DND-41 (cell line): ENCODE measurements at regions not wholly inside any gene's neighbourhood (a gene's known extent, or its start where the extent isn't known, plus 50 kb on each side); places are given as distances from the start of the nearest gene placed in this dataset.
"Not testable (repeated sequence)": the region's sequence is repeated elsewhere in the genome, so short reads cannot be mapped to it uniquely, and the experiment has no call there.

Experiments
- ATAC-seq: fragments of 200-7000 bp; cut with Tn5 transposase; 3 replicates; pipeline ENCODE4 v1.9.1; 2021; ENCODE audit warnings: low read depth; ENCODE audit not compliant: insufficient read depth
- DNase-seq: peaks from one replicate; pipeline ENCODE4 v3.0.0-alpha.2; 2020
- H2AFZ ChIP-seq: 2 replicates; pipeline ENCODE4 v1.6.0; 2012; ENCODE audit warnings: low read depth, low read length
- H3K27ac ChIP-seq: 2 replicates; pipeline ENCODE4 v1.5.1; 2012; ENCODE audit warnings: low read length, inconsistent platforms
- H3K27me3 ChIP-seq: fragments of 200-600 bp; sonication (generic); 2 replicates; pipeline ENCODE4 v1.6.0; 2012; ENCODE audit warnings: low read length, mild to moderate bottlenecking, inconsistent platforms; ENCODE audit not compliant: insufficient read depth, poor library complexity
- H3K36me3 ChIP-seq: 2 replicates; pipeline ENCODE4 v1.5.1; 2012; ENCODE audit warnings: low read length, inconsistent platforms; ENCODE audit not compliant: insufficient read depth
- H3K4me1 ChIP-seq: 2 replicates; pipeline ENCODE4 v1.5.1; 2012; ENCODE audit warnings: mild to moderate bottlenecking, low read length; ENCODE audit not compliant: insufficient read depth
- H3K4me2 ChIP-seq: 2 replicates; pipeline ENCODE4 v1.6.0; 2012; ENCODE audit warnings: mild to moderate bottlenecking, moderate library complexity, low read length, inconsistent platforms; ENCODE audit not compliant: insufficient read depth
- H3K4me3 ChIP-seq, 2 experiments: fragments of 200-600 bp in 1 of 2; shearing (Covaris generic) in 1 of 2; 2 replicates each; pipeline ENCODE4 v1.5.1; 2012 to 2016; ENCODE audit warnings: inconsistent platforms in 2 of 2, low read length in 2 of 2, mild to moderate bottlenecking in 2 of 2, low read depth in 1 of 2, moderate library complexity in 1 of 2
- H3K79me2 ChIP-seq: 2 replicates; pipeline ENCODE4 v1.6.0; 2012; ENCODE audit warnings: low read length, inconsistent platforms; ENCODE audit not compliant: insufficient read depth
- H3K9ac ChIP-seq: 2 replicates; pipeline ENCODE4 v1.6.0; 2012; ENCODE audit warnings: low read depth, mild to moderate bottlenecking, inconsistent platforms, low read length, moderate library complexity
- H3K9me3 ChIP-seq: 2 replicates; pipeline ENCODE4 v1.5.1; 2012; ENCODE audit warnings: low read length, moderate library complexity, mild to moderate bottlenecking, inconsistent platforms; ENCODE audit not compliant: insufficient read depth, severe bottlenecking
- H4K20me1 ChIP-seq: 2 replicates; pipeline ENCODE4 v1.6.0; 2012; ENCODE audit warnings: low read length; ENCODE audit not compliant: insufficient read depth
- EZH2 ChIP-seq: IDR thresholded peaks from 3 replicates; pipeline ENCODE4 v1.6.1; 2012; ENCODE audit warnings: borderline replicate concordance, low read depth, mild to moderate bottlenecking, moderate library complexity, low read length, inconsistent platforms; ENCODE audit not compliant: severe bottlenecking
- TF ChIP-seq, protein P1 (sequence below): IDR thresholded peaks from 2 replicates; pipeline ENCODE4 v1.5.1; 2012; ENCODE audit warnings: borderline replicate concordance, low read length, moderate library complexity, mild to moderate bottlenecking; ENCODE audit not compliant: poor library complexity, severe bottlenecking; ENCODE audit errors: extremely low read depth

DNA sequence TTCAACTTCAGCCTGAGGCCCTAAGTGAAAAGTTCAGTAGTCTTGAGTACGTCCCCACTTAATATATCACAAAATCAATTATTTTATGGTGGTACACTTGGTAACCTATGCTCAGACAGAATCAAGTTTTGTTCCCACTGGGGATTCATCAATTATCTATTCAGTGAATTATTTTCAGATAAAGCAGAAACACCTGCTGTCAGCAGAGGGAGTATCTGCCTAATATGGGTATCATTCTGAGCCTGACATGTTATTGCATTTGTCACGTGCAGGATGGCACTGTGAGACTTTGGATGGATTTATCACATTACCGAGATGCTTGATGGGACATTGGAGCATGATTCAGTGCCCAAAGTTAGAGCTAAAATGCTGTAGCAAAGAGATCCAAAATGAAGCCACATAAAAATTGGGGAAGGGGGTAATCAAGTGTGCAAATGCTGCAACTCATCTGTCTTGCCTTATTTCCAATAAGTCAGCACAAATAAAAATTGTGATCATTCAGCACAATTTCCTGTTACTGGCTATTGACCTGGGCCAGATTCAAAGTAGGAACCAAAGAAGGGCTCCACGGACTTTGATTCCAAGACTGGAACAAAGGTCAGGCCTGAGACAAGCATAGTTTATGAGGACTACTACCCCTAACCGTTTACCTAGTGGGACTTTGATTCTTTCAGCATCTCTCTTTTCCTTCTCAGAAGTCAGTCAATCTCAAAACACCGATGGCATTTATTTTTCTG, 657.6 kb downstream of the LMO4 start:
- H3K36me3 ChIP-seq = no peaks in the 10 kb centered on the region
- TF ChIP-seq, protein P1, sequence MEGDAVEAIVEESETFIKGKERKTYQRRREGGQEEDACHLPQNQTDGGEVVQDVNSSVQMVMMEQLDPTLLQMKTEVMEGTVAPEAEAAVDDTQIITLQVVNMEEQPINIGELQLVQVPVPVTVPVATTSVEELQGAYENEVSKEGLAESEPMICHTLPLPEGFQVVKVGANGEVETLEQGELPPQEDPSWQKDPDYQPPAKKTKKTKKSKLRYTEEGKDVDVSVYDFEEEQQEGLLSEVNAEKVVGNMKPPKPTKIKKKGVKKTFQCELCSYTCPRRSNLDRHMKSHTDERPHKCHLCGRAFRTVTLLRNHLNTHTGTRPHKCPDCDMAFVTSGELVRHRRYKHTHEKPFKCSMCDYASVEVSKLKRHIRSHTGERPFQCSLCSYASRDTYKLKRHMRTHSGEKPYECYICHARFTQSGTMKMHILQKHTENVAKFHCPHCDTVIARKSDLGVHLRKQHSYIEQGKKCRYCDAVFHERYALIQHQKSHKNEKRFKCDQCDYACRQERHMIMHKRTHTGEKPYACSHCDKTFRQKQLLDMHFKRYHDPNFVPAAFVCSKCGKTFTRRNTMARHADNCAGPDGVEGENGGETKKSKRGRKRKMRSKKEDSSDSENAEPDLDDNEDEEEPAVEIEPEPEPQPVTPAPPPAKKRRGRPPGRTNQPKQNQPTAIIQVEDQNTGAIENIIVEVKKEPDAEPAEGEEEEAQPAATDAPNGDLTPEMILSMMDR = no peak
- no peak for TF ChIP-seq EZH2
- ATAC-seq (no peak), DNase-seq (no peak)
- no peaks in the 10 kb centered on the region for H4K20me1 ChIP-seq
- H3K9me3 ChIP-seq = no peaks in the 10 kb centered on the region
- H3K79me2 ChIP-seq = no peaks in the 10 kb centered on the region
- no peak overlapping the region for H3K27ac ChIP-seq
- H3K9ac ChIP-seq = no peak overlapping the region
- H3K4me2 ChIP-seq = no peak overlapping the region
- no peak overlapping the region for H3K4me3 ChIP-seq
- no peak overlapping the region for H2AFZ ChIP-seq
- H3K4me1 ChIP-seq = no peaks in the 10 kb centered on the region
- H3K27me3 ChIP-seq = peaks cover 20% of the 10 kb centered on the region

DNA sequence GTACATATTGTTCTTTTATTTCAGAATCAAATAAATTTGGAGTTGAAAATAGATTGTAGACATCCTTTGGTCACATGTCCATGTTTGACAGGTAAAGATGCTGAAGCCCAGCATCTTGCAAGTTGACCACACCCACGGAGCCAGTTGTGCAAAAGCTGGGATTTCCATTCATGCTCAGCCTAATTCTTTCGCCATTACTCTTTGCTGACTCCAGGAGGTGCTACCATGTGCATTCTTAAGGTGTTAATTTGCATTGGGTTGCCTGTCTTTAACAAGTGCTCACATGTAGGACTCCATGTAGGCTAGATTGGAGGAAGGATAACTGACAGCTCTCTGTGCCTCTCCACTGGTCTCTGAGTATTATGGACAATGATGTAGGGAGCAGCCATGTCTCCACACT, 660.7 kb downstream of the LMO4 start:
- Histone ChIP-seq H3K4me2 (no peak overlapping the region), H4K20me1 (no peaks in the 10 kb centered on the region), H3K27me3 (peaks cover 13% of the 10 kb centered on the region), H3K27ac (no peak overlapping the region), H3K36me3 (no peaks in the 10 kb centered on the region), H2AFZ (no peak overlapping the region), H3K79me2 (no peaks in the 10 kb centered on the region), H3K9me3 (no peaks in the 10 kb centered on the region), H3K4me3 (no peak overlapping the region), H3K9ac (no peak overlapping the region), H3K4me1 (no peaks in the 10 kb centered on the region)
- ATAC-seq = no peak
- no peak for DNase-seq
- TF ChIP-seq, protein P1 = no peak
- no peak for TF ChIP-seq EZH2

DNA sequence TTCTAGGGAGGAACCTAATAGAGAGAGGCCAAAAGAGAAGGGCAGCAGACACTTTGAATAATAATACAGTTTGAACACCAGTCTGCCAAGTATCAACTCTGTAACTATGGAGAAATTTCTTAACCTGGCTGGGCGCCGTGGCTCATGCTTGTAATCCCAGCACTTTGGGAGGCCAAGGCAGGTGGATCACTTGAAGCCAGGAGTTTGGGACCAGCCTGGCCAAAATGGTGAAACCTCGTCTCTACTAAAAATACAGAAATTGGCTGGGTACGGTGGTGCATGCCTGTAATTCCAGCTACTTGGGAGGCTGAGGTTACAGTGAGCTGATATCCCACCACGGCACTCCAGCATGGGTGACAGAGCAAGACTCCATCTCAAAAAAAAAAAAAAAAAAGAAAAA, 663.9 kb downstream of the LMO4 start:
- H3K4me1 ChIP-seq, H3K4me3 ChIP-seq, H3K9ac ChIP-seq, ATAC-seq, H3K79me2 ChIP-seq, DNase-seq, H3K4me2 ChIP-seq, H4K20me1 ChIP-seq, H3K36me3 ChIP-seq, H2AFZ ChIP-seq, H3K27ac ChIP-seq, H3K9me3 ChIP-seq: not testable (repeated sequence)
- peaks cover 10% of the 10 kb centered on the region for H3K27me3 ChIP-seq

DNA sequence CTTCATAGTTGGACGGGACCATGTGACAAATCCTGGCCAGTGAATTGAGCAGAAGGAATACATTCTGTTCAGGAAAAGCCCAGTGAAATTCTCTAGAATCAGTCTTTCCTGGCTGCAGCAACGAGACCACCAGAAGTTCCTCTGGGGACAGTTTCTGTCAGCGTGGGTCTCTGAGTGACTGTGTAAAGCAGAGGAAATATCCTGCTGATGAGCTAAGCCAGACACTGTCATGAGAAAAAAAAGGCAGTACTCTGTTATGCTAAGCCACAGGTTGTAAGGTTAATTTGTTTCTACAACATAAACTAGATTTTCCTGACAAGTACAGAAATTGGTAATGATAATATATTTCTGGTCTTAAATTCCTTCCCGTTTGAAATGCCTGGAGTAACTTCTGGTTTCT, 664.4 kb downstream of the LMO4 start:
- no peaks in the 10 kb centered on the region for H3K36me3 ChIP-seq
- TF ChIP-seq, protein P1 = no peak
- TF ChIP-seq EZH2 = no peak
- ATAC-seq (no peak), DNase-seq (no peak)
- H3K79me2 ChIP-seq = no peaks in the 10 kb centered on the region
- no peaks in the 10 kb centered on the region for H4K20me1 ChIP-seq
- H3K4me3 ChIP-seq = no peak overlapping the region
- no peak overlapping the region for H3K27ac ChIP-seq
- H3K4me2 ChIP-seq = no peak overlapping the region
- no peak overlapping the region for H3K9ac ChIP-seq
- no peak overlapping the region for H2AFZ ChIP-seq
- no peaks in the 10 kb centered on the region for H3K9me3 ChIP-seq
- peaks cover 10% of the 10 kb centered on the region for H3K27me3 ChIP-seq
- no peaks in the 10 kb centered on the region for H3K4me1 ChIP-seq
